ENCODE measurements at regions not wholly inside any gene's neighbourhood (a gene's known extent, or its start where the extent isn't known, plus 50 kb on each side); places are given as distances from the start of the nearest gene placed in this dataset.

DNA sequence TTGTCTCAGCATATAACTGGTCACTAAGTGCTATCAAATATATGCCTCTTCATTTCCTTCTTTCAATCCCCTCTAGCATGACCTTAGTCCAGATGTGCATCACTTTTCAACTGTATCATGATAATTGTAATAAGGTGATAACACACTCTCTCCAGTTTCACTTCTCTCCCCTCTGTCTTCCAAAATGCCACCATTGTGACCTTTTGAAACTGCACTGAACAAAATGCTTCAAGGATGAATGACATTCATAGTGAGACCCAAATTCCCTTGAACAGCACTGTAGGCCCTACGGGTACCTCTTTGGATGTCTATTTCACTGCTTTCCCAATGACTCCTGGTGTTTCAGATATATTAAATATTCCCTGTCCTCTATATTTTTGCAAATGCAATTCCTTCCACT, 224.8 kb downstream of the DNAJB9 start:
- TF ChIP-seq, protein P1, sequence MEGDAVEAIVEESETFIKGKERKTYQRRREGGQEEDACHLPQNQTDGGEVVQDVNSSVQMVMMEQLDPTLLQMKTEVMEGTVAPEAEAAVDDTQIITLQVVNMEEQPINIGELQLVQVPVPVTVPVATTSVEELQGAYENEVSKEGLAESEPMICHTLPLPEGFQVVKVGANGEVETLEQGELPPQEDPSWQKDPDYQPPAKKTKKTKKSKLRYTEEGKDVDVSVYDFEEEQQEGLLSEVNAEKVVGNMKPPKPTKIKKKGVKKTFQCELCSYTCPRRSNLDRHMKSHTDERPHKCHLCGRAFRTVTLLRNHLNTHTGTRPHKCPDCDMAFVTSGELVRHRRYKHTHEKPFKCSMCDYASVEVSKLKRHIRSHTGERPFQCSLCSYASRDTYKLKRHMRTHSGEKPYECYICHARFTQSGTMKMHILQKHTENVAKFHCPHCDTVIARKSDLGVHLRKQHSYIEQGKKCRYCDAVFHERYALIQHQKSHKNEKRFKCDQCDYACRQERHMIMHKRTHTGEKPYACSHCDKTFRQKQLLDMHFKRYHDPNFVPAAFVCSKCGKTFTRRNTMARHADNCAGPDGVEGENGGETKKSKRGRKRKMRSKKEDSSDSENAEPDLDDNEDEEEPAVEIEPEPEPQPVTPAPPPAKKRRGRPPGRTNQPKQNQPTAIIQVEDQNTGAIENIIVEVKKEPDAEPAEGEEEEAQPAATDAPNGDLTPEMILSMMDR (IDR thresholded peaks at IDR 0.05): no peak
- Histone ChIP-seq H3K27ac (no peak overlapping the region), H3K4me3 (no peak overlapping the region), H3K4me1 (no peaks in the 10 kb centered on the region), H3K27me3 (no peaks in the 10 kb centered on the region), H3K9me3 (peaks cover 0 to 19% of the 10 kb centered on the region in 2 donors), H3K36me3 (no peaks in the 10 kb centered on the region)
- DNase-seq (no peak), ATAC-seq (no peak)
- intact Hi-C loops (cut with DNase I): no loop called here

GRCh38 chr7:108802650-108803049, 233.0 kb downstream of the DNAJB9 start:
- intact Hi-C loops (cut with DNase I): no loop called here
- H3K4me3 ChIP-seq: no peak overlapping the region
- ATAC-seq (peak; percentile 81), DNase-seq (no peak)
- H3K27me3 ChIP-seq: no peaks in the 10 kb centered on the region
- TF ChIP-seq, protein P1 (IDR thresholded peaks at IDR 0.05): no peak
- H3K36me3 ChIP-seq: no peaks in the 10 kb centered on the region
- no peak overlapping the region for H3K27ac ChIP-seq
- no peaks in the 10 kb centered on the region for H3K4me1 ChIP-seq
- H3K9me3 ChIP-seq: no peaks in the 10 kb centered on the region

- no peaks in the 10 kb centered on the region for H3K9me3 ChIP-seq
- DNase-seq (no peak), ATAC-seq (no peak)
- TF ChIP-seq, protein P1 (IDR thresholded peaks at IDR 0.05): no peak
- H3K4me3 ChIP-seq: no peak overlapping the region
- H3K27me3 ChIP-seq: no peaks in the 10 kb centered on the region
- no peak overlapping the region for H3K27ac ChIP-seq
- no peaks in the 10 kb centered on the region for H3K4me1 ChIP-seq
- no peaks in the 10 kb centered on the region for H3K36me3 ChIP-seq
- intact Hi-C loops (cut with DNase I): no loop called here
Measured at GRCh38 chr7:108805808-108806397, 236.2 kb downstream of the DNAJB9 start.

GRCh38 chr7:108808549-108809266, 239.0 kb downstream of the DNAJB9 start:
- Histone ChIP-seq H3K27me3 (no peaks in the 10 kb centered on the region), H3K4me3 (no peak overlapping the region), H3K9me3 (peaks cover 0 to 2% of the 10 kb centered on the region in 2 donors), H3K27ac (no peak overlapping the region), H3K4me1 (no peaks in the 10 kb centered on the region), H3K36me3 (no peaks in the 10 kb centered on the region)
- intact Hi-C loops (cut with DNase I): no loop called here
- TF ChIP-seq, protein P1 (IDR thresholded peaks at IDR 0.05): no peak
- peak in 1 of 4 donors; percentile 35 for DNase-seq
- no peak for ATAC-seq

GRCh38 chr7:108809356-108809755, 239.7 kb downstream of the DNAJB9 start:
- Histone ChIP-seq H3K36me3 (no peaks in the 10 kb centered on the region), H3K4me1 (no peaks in the 10 kb centered on the region), H3K4me3 (no peak overlapping the region), H3K27ac (no peak overlapping the region), H3K9me3 (peaks cover 0 to 4% of the 10 kb centered on the region in 2 donors), H3K27me3 (no peaks in the 10 kb centered on the region)
- intact Hi-C loops (cut with DNase I): no loop called here
- no peak for DNase-seq
- ATAC-seq: no peak
- TF ChIP-seq, protein P1 (IDR thresholded peaks at IDR 0.05): no peak
